PFSK-1 (cell line): ENCODE measurements at regions not wholly inside any gene's neighbourhood (a gene's known extent, or its start where the extent isn't known, plus 50 kb on each side); places are given as distances from the start of the nearest gene placed in this dataset.

Source experiments
- FOXP2 ChIP-seq: optimal IDR thresholded peaks from 2 replicates; pipeline ENCODE3; 2011; ENCODE audit warnings: borderline replicate concordance, control low read depth, inconsistent platforms; ENCODE audit not compliant: insufficient read depth; ENCODE audit errors: extremely low read length, extremely low read depth
- POLR2AphosphoS5 ChIP-seq: IDR thresholded peaks from 2 replicates; pipeline ENCODE4 v1.6.1; 2012; ENCODE audit warnings: low read depth, mild to moderate bottlenecking, control low read depth, low read length, moderate library complexity
- TAF1 ChIP-seq: IDR thresholded peaks from 2 replicates; pipeline ENCODE4 v1.6.1; 2012; ENCODE audit warnings: low read length, control low read depth, borderline replicate concordance; ENCODE audit not compliant: insufficient read depth

DNA sequence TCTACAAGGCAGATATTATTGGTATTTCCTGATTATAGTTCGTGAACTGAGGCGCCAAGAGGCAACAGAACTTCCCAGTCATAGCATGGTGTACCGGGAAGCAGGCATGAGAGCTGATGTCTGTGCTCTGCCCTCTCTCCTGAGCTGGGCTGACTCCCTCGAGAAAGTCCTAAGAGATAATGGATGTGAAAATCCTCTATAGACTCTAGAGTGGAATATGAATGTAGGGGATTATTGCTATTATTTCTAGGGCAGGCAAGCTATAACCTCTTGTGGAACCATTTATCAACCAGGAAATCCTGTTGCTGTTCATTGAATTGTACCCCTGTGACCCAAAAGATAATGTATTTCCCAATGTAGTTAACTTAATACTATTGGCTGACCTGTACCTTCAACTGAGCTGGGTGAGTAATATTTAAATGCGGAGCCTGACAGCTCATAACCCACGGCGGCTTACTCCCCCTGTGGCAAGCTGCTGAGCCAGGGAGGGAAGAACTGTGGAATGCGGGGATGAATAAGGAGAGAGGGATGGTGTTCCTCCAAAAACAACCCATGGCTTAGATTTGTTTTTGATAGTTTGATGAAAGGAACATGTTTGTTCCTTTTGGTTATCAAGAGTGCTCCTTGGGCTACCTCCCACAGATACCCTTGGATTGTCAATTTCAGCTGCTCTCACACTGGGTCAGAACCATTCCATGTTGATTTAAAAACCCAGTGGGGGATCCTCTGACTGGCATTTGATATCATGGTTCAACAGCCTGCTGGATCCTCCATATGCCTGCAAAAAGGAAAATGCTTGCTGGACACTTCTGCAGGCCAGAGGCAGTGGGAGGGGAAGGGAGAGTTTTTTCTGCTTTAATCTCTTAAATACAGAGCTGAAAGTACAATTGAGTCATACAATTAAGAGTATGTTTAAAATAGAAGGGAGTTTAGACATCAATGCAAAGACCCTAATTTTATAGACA lies 339.0 kb upstream of the BOD1L1 start:
- no peak for TF ChIP-seq FOXP2
- TF ChIP-seq POLR2AphosphoS5, result no peak
- no peak for TF ChIP-seq TAF1
